ENCODE measurements at regions not wholly inside any gene's neighbourhood (a gene's known extent, or its start where the extent isn't known, plus 50 kb on each side); places are given as distances from the start of the nearest gene placed in this dataset.

DNA sequence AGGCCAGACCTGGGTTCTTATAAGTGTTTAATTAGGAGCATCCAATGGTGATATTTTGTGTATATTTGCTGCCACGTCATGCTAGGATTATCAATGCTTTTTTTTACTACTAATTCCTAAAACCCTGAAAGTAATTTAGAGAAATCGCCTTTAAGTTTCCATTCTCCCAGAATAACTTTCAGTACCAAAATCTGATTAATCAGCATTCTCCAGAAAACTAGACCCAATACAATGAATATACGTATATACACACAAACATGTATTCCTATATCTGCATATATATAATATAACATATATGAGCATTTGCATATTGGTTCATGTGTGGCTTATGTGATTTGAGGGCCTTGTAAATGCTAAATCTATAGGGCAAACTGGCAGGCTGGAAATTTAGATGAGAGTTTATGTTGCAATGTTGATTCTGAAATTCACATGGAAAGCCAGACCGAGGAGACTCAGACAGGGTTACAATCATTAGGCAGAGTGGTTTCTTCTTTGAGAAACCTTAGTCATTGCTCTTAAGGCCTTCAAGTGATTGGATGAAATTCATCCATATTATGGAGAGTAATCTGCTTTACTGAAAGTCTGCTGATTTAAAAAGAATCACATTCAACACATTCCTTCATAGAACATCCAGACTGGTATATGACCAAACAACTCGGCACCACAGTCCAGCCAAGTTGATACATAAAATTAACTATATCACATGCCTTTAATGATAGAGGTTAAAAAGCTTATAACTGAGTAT lies 65.9 kb upstream of the RGPD4 start:
- Histone ChIP-seq H3K27me3 (ENCODE audit: control insufficient read depth in 1 of 2, insufficient read depth in 2 of 2, low read length in 2 of 2) (no peaks in the 10 kb centered on the region), H3K9me3 (ENCODE audit: control insufficient read depth in 1 of 2, insufficient read depth in 1 of 2, low read length in 2 of 2) (no peaks in the 10 kb centered on the region), H3K4me1 (ENCODE audit: insufficient read depth, low read length) (no peaks in the 10 kb centered on the region), H3K4me3 (ENCODE audit: low read length) (no peak overlapping the region), H3K27ac (ENCODE audit: low read depth in 1 of 2, low read length in 2 of 2) (no peak overlapping the region), H3K36me3 (ENCODE audit: insufficient read depth, low read length) (no peaks in the 10 kb centered on the region)
- no peaks in the 10 kb centered on the region for H3K36me3 Mint-ChIP-seq (ENCODE audit: low read depth)
- POLR2A ChIA-PET: no interaction called here
- H3K9me3 Mint-ChIP-seq: no peaks in the 10 kb centered on the region
- H3K4me3 Mint-ChIP-seq: no peak overlapping the region
- no peaks in the 10 kb centered on the region for H3K4me1 Mint-ChIP-seq (ENCODE audit: low read depth)
- TF ChIP-seq, protein P1, sequence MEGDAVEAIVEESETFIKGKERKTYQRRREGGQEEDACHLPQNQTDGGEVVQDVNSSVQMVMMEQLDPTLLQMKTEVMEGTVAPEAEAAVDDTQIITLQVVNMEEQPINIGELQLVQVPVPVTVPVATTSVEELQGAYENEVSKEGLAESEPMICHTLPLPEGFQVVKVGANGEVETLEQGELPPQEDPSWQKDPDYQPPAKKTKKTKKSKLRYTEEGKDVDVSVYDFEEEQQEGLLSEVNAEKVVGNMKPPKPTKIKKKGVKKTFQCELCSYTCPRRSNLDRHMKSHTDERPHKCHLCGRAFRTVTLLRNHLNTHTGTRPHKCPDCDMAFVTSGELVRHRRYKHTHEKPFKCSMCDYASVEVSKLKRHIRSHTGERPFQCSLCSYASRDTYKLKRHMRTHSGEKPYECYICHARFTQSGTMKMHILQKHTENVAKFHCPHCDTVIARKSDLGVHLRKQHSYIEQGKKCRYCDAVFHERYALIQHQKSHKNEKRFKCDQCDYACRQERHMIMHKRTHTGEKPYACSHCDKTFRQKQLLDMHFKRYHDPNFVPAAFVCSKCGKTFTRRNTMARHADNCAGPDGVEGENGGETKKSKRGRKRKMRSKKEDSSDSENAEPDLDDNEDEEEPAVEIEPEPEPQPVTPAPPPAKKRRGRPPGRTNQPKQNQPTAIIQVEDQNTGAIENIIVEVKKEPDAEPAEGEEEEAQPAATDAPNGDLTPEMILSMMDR (IDR thresholded peaks at IDR 0.05): no peak
- CTCF ChIA-PET: no interaction called here
- ATAC-seq (ENCODE audit: poor library complexity): no peak
- no peak for DNase-seq
- H3K27ac Mint-ChIP-seq: no peak overlapping the region
- intact Hi-C loops (cut with DNase I, micrococcal nuclease): no loop called here
- no peaks in the 10 kb centered on the region for H3K27me3 Mint-ChIP-seq

- Mint-ChIP-seq H3K27ac (no peak overlapping the region), H3K27me3 (no peaks in the 10 kb centered on the region), H3K4me1 (ENCODE audit: low read depth) (no peaks in the 10 kb centered on the region), H3K36me3 (ENCODE audit: low read depth) (no peaks in the 10 kb centered on the region), H3K9me3 (no peaks in the 10 kb centered on the region), H3K4me3 (no peak overlapping the region)
- DNase-seq: no peak
- ChIA-PET POLR2A (no interaction called here), CTCF (no interaction called here)
- Histone ChIP-seq H3K4me1 (ENCODE audit: insufficient read depth, low read length) (no peaks in the 10 kb centered on the region), H3K27ac (ENCODE audit: low read depth in 1 of 2, low read length in 2 of 2) (no peak overlapping the region), H3K9me3 (ENCODE audit: control insufficient read depth in 1 of 2, insufficient read depth in 1 of 2, low read length in 2 of 2) (no peaks in the 10 kb centered on the region), H3K36me3 (ENCODE audit: insufficient read depth, low read length) (no peaks in the 10 kb centered on the region), H3K4me3 (ENCODE audit: low read length) (no peak overlapping the region), H3K27me3 (ENCODE audit: control insufficient read depth in 1 of 2, insufficient read depth in 2 of 2, low read length in 2 of 2) (no peaks in the 10 kb centered on the region)
- intact Hi-C loops (cut with DNase I, micrococcal nuclease): no loop called here
- no peak for ATAC-seq (ENCODE audit: poor library complexity)
- TF ChIP-seq, protein P1 (IDR thresholded peaks at IDR 0.05): no peak
Measured at GRCh38 chr2:107772353-107772752, 54.3 kb upstream of the RGPD4 start.

GRCh38 chr2:107775211-107775610 lies 51.5 kb upstream of the RGPD4 start:
- ATAC-seq (ENCODE audit: poor library complexity): no peak
- ChIA-PET POLR2A (no interaction called here), CTCF (no interaction called here)
- Histone ChIP-seq H3K9me3 (ENCODE audit: control insufficient read depth in 1 of 2, insufficient read depth in 1 of 2, low read length in 2 of 2) (no peaks in the 10 kb centered on the region), H3K4me3 (ENCODE audit: low read length) (no peak overlapping the region), H3K36me3 (ENCODE audit: insufficient read depth, low read length) (no peaks in the 10 kb centered on the region), H3K4me1 (ENCODE audit: insufficient read depth, low read length) (no peaks in the 10 kb centered on the region), H3K27me3 (ENCODE audit: control insufficient read depth in 1 of 2, insufficient read depth in 2 of 2, low read length in 2 of 2) (no peaks in the 10 kb centered on the region), H3K27ac (ENCODE audit: low read depth in 1 of 2, low read length in 2 of 2) (no peak overlapping the region)
- H3K9me3 Mint-ChIP-seq: no peaks in the 10 kb centered on the region
- no peak overlapping the region for H3K27ac Mint-ChIP-seq
- H3K4me1 Mint-ChIP-seq (ENCODE audit: low read depth): no peaks in the 10 kb centered on the region
- no peak for DNase-seq
- no peaks in the 10 kb centered on the region for H3K27me3 Mint-ChIP-seq
- H3K36me3 Mint-ChIP-seq (ENCODE audit: low read depth): no peaks in the 10 kb centered on the region
- intact Hi-C loops (cut with DNase I, micrococcal nuclease): no loop called here
- TF ChIP-seq, protein P1 (IDR thresholded peaks at IDR 0.05): no peak
- no peak overlapping the region for H3K4me3 Mint-ChIP-seq
